22Rv1 (cell line): ENCODE measurements at regions not wholly inside any gene's neighbourhood (a gene's known extent, or its start where the extent isn't known, plus 50 kb on each side); places are given as distances from the start of the nearest gene placed in this dataset.

Experiments used
- ZFX ChIP-seq: fragments of 450-650 bp; IDR thresholded peaks from 2 replicates; pipeline ENCODE4 v1.6.1; 2017; ENCODE audit warnings: antibody characterized with exemption, borderline replicate concordance
- TF ChIP-seq, protein P1 (sequence below): fragments of 450-650 bp; IDR thresholded peaks from 2 replicates; pipeline ENCODE4 v1.5.1; 2017; ENCODE audit warnings: mild to moderate bottlenecking

DNA sequence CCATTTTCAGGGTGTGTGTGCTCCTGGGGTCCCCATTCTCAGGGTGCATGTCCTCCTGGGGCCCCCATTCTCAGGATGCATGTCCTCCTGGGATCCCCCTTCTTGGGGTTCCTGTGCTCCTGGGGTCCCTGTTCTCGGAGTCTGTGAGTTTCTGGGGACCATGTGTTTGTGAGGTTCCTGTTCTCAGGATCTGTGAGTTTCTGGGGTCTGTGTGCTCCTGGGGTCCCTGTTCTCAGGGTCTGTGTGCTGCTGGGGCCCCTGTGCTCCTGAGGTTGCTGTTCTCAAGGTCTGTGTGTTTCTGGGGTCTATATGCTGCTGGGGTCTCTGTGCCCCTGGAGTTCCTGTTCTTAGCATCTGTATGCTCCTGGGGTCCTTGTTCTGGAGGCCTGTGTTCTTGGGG is 425.5 kb downstream of the GLRX3 start:
- TF ChIP-seq, protein P1, sequence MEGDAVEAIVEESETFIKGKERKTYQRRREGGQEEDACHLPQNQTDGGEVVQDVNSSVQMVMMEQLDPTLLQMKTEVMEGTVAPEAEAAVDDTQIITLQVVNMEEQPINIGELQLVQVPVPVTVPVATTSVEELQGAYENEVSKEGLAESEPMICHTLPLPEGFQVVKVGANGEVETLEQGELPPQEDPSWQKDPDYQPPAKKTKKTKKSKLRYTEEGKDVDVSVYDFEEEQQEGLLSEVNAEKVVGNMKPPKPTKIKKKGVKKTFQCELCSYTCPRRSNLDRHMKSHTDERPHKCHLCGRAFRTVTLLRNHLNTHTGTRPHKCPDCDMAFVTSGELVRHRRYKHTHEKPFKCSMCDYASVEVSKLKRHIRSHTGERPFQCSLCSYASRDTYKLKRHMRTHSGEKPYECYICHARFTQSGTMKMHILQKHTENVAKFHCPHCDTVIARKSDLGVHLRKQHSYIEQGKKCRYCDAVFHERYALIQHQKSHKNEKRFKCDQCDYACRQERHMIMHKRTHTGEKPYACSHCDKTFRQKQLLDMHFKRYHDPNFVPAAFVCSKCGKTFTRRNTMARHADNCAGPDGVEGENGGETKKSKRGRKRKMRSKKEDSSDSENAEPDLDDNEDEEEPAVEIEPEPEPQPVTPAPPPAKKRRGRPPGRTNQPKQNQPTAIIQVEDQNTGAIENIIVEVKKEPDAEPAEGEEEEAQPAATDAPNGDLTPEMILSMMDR = no peak
- no peak for TF ChIP-seq ZFX
